Neural progenitor cell (in vitro differentiated cells): ENCODE measurements at regions not wholly inside any gene's neighbourhood (a gene's known extent, or its start where the extent isn't known, plus 50 kb on each side); places are given as distances from the start of the nearest gene placed in this dataset.
"Not testable (repeated sequence)": the region's sequence is repeated elsewhere in the genome, so short reads cannot be mapped to it uniquely, and the experiment has no call there.

Experiments
- DNase-seq: peaks from one replicate; pipeline ENCODE4 v3.0.0-alpha.2; 2016; ENCODE audit warnings: low spot score
- H2AFZ ChIP-seq: fragments of 200-600 bp; sonication (generic); replicated peaks from 2 replicates; pipeline ENCODE4 v1.6.1; 2016; ENCODE audit warnings: antibody characterized with exemption
- H3F3A ChIP-seq: fragments of 200-600 bp; sonication (generic); 2 replicates; pipeline ENCODE4 v1.6.1; 2016; ENCODE audit warnings: antibody characterized with exemption, low read depth
- H3K27ac ChIP-seq: fragments of 200-600 bp; sonication (generic); 2 replicates; pipeline ENCODE4 v1.5.1; 2016; ENCODE audit warnings: mild to moderate bottlenecking
- H3K27me3 ChIP-seq: fragments of 200-600 bp; sonication (generic); 2 replicates; pipeline ENCODE4 v1.6.1; 2016; ENCODE audit warnings: mild to moderate bottlenecking, moderate library complexity
- H3K36me3 ChIP-seq: fragments of 200-600 bp; sonication (generic); 2 replicates; pipeline ENCODE4 v1.5.1; 2016
- H3K4me1 ChIP-seq: fragments of 200-600 bp; sonication (generic); 2 replicates; pipeline ENCODE4 v1.6.1; 2016; ENCODE audit warnings: mixed run types
- H3K4me2 ChIP-seq: fragments of 200-600 bp; sonication (generic); 2 replicates; pipeline ENCODE4 v1.6.1; 2016
- H3K4me3 ChIP-seq: fragments of 200-600 bp; sonication (generic); 2 replicates; pipeline ENCODE4 v1.5.1; 2016
- H3K79me2 ChIP-seq: fragments of 200-600 bp; sonication (generic); 2 replicates; pipeline ENCODE4 v1.6.1; 2016; ENCODE audit warnings: low read depth
- H3K9ac ChIP-seq: fragments of 200-600 bp; sonication (generic); 2 replicates; pipeline ENCODE4 v1.6.1; 2016
- H3K9me3 ChIP-seq: fragments of 200-600 bp; sonication (generic); 2 replicates; pipeline ENCODE4 v1.5.1; 2016; ENCODE audit warnings: low read depth
- H4K20me1 ChIP-seq: fragments of 200-600 bp; sonication (generic); 2 replicates; pipeline ENCODE4 v1.6.1; 2016; ENCODE audit warnings: low read depth
- H3K27ac Mint-ChIP-seq: 3 replicates; pipeline ENCODE4 v1.8.0; 2021; ENCODE audit warnings: mixed read lengths
- H3K27me3 Mint-ChIP-seq: 2 replicates; pipeline ENCODE4 v1.8.0; 2022; ENCODE audit warnings: low read depth, mild to moderate bottlenecking, inconsistent platforms, moderate library complexity, mixed read lengths; ENCODE audit not compliant: insufficient read depth
- H3K36me3 Mint-ChIP-seq: 3 replicates; pipeline ENCODE4 v1.8.0; 2021; ENCODE audit warnings: mixed read lengths
- H3K4me1 Mint-ChIP-seq: 3 replicates; pipeline ENCODE4 v1.8.0; 2021; ENCODE audit warnings: mixed read lengths
- H3K4me3 Mint-ChIP-seq: 3 replicates; pipeline ENCODE4 v1.8.0; 2021; ENCODE audit warnings: mild to moderate bottlenecking, moderate library complexity, mixed read lengths
- H3K9me3 Mint-ChIP-seq: 3 replicates; pipeline ENCODE4 v1.8.0; 2020; ENCODE audit warnings: mixed read lengths

DNA sequence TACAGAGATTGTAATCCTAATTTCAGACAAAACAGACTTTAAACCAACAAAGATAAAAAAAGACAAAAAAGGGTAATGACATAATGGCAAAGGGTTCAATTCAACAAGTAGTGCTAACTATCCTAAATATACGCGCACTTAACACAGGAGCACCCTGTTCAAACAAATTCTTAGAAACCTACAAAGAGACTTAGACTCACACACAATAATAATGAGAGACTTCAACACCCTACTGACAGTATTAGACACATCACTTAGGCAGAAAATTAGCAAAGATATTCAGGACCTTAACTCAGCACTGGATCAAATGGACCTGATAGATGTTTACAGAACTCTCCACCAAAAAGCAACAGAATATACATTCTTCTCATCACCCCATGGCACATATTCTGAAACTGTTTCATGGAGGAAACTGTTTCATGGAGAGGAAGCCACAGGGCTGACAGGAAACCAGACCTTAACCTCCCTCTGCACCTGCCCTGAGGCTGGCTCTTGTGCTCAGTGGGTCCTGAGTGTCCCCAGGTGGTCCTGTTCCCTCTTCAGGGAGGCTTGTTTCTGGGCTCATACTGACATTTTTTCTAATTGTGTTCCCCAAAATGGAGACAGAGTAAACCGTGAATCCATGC, 54.7 kb downstream of the OR4M2 start:
- not testable (repeated sequence) for H3K4me2 ChIP-seq, DNase-seq, H3K4me1 ChIP-seq, H3K9ac ChIP-seq, H3K27me3 Mint-ChIP-seq, H3K27ac Mint-ChIP-seq, H3K9me3 Mint-ChIP-seq, H3K27me3 ChIP-seq, H3K9me3 ChIP-seq, H3K4me1 Mint-ChIP-seq, H3K36me3 Mint-ChIP-seq, H4K20me1 ChIP-seq, H2AFZ ChIP-seq, H3K27ac ChIP-seq, H3K36me3 ChIP-seq, H3K4me3 Mint-ChIP-seq, H3K79me2 ChIP-seq, H3K4me3 ChIP-seq, H3F3A ChIP-seq

DNA sequence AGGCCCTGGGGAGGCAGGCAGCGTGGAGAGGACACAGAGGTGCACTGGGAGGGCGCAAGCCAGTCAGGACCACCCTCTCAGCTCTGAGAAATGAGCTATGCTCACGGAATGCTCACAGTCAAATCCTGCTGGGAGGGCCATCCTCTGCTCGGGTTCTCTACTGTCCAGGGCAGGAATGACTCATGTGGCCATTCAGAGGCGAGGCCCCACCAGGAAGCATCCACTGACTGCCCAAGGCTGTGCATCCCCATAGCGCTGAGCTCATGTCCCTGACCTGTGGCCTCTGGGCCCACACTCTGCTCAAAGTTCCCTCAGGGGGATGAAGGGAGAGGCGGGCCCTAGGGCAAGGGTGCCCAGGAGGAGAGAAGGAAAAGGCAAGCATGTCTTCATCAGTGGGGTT, 57.2 kb downstream of the OR4M2 start:
- not testable (repeated sequence) for H3F3A ChIP-seq, H2AFZ ChIP-seq, H3K27me3 Mint-ChIP-seq, H3K4me1 ChIP-seq, H3K79me2 ChIP-seq, H3K4me3 Mint-ChIP-seq, H3K27ac Mint-ChIP-seq, H3K9ac ChIP-seq, H3K27me3 ChIP-seq, H3K9me3 ChIP-seq, DNase-seq, H3K36me3 Mint-ChIP-seq, H3K9me3 Mint-ChIP-seq, H3K4me3 ChIP-seq, H3K4me1 Mint-ChIP-seq, H3K27ac ChIP-seq, H4K20me1 ChIP-seq, H3K36me3 ChIP-seq, H3K4me2 ChIP-seq

DNA sequence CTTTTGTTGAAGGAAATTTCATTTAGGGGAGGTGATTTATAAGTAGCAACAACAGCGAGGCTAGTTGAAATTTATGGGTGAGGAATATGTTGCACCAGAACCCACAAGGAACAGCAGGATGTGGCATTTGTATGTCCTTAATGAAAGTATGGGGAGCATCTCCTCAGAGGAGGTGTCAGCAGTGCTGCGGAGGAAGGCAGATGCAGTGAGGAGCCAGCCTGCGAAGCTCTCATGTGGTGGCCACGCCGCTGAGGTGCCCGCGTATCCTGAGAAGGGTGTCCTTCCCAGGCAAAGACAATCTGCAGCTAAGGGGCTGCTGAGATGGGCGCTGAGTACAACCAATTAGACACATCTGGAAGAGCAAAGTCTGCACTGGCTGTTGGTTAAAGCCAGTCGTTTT, 60.8 kb downstream of the OR4M2 start:
- H3K27me3 ChIP-seq, H3K27ac ChIP-seq, H3K27me3 Mint-ChIP-seq, H3K9ac ChIP-seq, H3K4me1 Mint-ChIP-seq, H4K20me1 ChIP-seq, H3K79me2 ChIP-seq, H2AFZ ChIP-seq, H3K4me3 ChIP-seq, H3K4me2 ChIP-seq, H3F3A ChIP-seq, H3K4me3 Mint-ChIP-seq, H3K9me3 ChIP-seq, H3K4me1 ChIP-seq, H3K27ac Mint-ChIP-seq, H3K36me3 ChIP-seq, H3K9me3 Mint-ChIP-seq, DNase-seq, H3K36me3 Mint-ChIP-seq: not testable (repeated sequence)

DNA sequence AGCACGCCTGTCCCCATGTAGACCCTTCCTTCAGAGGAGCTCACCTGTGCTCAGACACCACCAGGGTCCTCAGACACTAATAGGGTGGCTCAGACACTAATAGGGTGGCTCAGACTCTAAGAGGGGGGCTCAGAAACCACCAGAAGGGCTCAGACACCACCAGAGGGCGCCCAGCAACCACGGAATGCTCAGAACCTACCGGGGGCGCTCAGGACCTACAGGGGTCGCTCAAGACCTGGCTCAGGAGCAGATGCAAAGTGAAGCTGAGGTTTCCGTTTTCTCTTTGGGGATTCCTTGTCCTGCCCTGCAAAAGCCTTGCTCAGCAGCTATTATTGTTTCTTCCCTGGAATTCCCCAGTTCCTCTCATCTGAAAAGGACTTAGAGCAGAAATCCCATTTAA, 67.8 kb downstream of the OR4M2 start:
- H3K27ac Mint-ChIP-seq, H3K4me3 ChIP-seq, H3K27me3 ChIP-seq, H2AFZ ChIP-seq, H3K4me3 Mint-ChIP-seq, H3K9me3 ChIP-seq, H3K79me2 ChIP-seq, H3K27ac ChIP-seq, H3F3A ChIP-seq, H4K20me1 ChIP-seq, H3K4me1 ChIP-seq, H3K36me3 ChIP-seq, H3K4me1 Mint-ChIP-seq, H3K9ac ChIP-seq, DNase-seq, H3K36me3 Mint-ChIP-seq, H3K4me2 ChIP-seq, H3K9me3 Mint-ChIP-seq, H3K27me3 Mint-ChIP-seq: not testable (repeated sequence)

DNA sequence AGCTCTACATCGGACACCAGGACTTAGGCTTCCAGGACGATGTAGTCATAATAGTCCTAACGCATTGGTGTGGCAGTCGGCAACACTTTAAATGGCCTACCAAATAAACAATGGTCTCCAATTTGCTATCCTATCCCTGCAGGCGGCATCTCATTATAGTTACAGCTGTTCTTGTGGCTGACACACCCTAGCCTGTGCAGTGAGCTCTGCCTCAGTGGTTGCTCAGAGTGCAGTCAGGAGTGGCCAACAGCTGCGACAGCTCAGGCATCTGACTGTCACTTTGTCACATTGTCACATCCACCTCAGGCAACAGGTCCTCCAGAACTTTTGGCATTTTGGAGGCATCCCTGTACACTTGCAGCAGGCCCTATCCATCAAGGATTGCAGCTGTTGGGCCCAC, 77.9 kb downstream of the OR4M2 start:
- H3K4me1 ChIP-seq, H3F3A ChIP-seq, H3K9me3 Mint-ChIP-seq, H3K27me3 ChIP-seq, H3K79me2 ChIP-seq, H4K20me1 ChIP-seq, DNase-seq, H3K9ac ChIP-seq, H3K4me3 Mint-ChIP-seq, H3K9me3 ChIP-seq, H3K4me1 Mint-ChIP-seq, H3K27ac Mint-ChIP-seq, H3K4me3 ChIP-seq, H3K36me3 ChIP-seq, H3K27me3 Mint-ChIP-seq, H3K36me3 Mint-ChIP-seq, H3K27ac ChIP-seq, H2AFZ ChIP-seq, H3K4me2 ChIP-seq: not testable (repeated sequence)

DNA sequence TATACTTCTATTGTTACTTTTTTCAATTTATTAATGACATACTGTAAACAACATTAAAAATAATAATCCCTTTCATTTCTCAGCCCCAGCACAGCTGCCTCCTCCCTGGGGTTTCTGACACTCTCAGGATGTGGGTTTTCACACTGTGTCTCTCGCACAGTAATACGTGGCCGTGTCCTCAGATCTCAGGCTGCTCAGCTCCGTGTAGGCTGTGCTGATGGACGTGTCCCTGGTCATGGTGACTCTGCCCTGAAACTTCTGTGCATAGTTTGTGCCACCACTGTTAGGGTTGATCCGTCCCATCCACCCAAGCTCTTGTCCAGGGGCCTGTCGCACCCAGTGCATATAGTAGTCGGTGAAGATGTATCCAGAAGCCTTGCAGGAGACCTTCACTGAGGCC, 80.0 kb downstream of the OR4M2 start:
- not testable (repeated sequence) for H3K4me3 ChIP-seq, H3K79me2 ChIP-seq, H3K36me3 ChIP-seq, H3K27me3 Mint-ChIP-seq, H3K9me3 Mint-ChIP-seq, H3K4me3 Mint-ChIP-seq, H3K27me3 ChIP-seq, DNase-seq, H2AFZ ChIP-seq, H3K27ac Mint-ChIP-seq, H3K4me1 Mint-ChIP-seq, H3K4me1 ChIP-seq, H3K9me3 ChIP-seq, H3K9ac ChIP-seq, H4K20me1 ChIP-seq, H3F3A ChIP-seq, H3K4me2 ChIP-seq, H3K36me3 Mint-ChIP-seq, H3K27ac ChIP-seq

DNA sequence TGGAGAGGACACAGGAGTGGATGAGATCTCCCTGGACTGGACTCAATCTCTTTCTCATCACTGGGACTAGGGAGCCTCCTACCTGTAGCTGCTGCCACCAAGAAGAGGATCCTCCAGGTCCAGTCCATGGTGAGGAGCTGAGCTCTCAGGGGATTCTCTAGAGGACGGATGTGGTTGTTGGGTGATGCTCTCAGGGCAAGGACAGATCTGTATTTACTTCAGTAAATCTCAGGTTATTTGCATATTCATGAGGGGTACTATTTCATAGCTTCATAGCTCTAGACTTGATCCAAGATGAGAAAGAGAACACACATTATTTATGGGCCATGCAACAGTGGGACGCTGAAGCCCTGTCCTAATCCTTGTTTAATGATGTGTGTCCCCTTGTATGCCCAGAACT, 80.4 kb downstream of the OR4M2 start:
- H3K27ac ChIP-seq, H3F3A ChIP-seq, H3K4me1 ChIP-seq, H3K79me2 ChIP-seq, H3K4me3 ChIP-seq, H3K4me1 Mint-ChIP-seq, H3K27me3 ChIP-seq, H4K20me1 ChIP-seq, H2AFZ ChIP-seq, H3K9ac ChIP-seq, H3K9me3 Mint-ChIP-seq, H3K27me3 Mint-ChIP-seq, H3K4me2 ChIP-seq, H3K9me3 ChIP-seq, H3K4me3 Mint-ChIP-seq, H3K36me3 Mint-ChIP-seq, DNase-seq, H3K36me3 ChIP-seq, H3K27ac Mint-ChIP-seq: not testable (repeated sequence)

DNA sequence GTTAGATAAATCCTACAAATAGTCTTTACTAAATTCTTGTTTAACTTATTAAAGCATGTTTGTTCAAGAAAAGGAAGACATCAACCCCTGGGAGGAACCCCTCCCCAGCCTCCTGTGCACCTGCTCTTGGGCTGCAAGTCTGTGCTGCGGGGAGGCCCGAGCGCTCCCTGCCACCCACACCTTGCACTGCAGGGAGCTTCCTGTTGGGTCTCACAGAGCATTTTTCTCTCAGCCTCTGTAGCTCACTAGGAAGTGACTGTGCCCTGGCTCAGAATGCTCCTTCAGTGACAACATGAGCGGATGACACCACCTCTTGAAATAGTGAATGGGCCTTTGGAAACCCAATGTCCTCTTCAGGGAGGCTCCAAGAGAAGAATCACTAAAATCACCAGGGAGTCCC, 81.1 kb downstream of the OR4M2 start:
- H3K36me3 ChIP-seq, H3K27me3 Mint-ChIP-seq, H3K4me3 ChIP-seq, H3K27ac Mint-ChIP-seq, H3K4me1 Mint-ChIP-seq, H3K9me3 Mint-ChIP-seq, H2AFZ ChIP-seq, H4K20me1 ChIP-seq, H3K36me3 Mint-ChIP-seq, H3K4me3 Mint-ChIP-seq, H3F3A ChIP-seq, H3K9me3 ChIP-seq, H3K79me2 ChIP-seq, H3K4me2 ChIP-seq, H3K9ac ChIP-seq, H3K4me1 ChIP-seq, DNase-seq, H3K27ac ChIP-seq, H3K27me3 ChIP-seq: not testable (repeated sequence)
